HG03159 (cell line): ENCODE measurements at regions not wholly inside any gene's neighbourhood (a gene's known extent, or its start where the extent isn't known, plus 50 kb on each side); places are given as distances from the start of the nearest gene placed in this dataset.

Experiments used
- ATAC-seq: cut with Tn5 transposase; IDR thresholded peaks from one replicate; pipeline ENCODE4 v1.9.1; 2021; ENCODE audit warnings: mild to moderate bottlenecking, moderate library complexity; ENCODE audit not compliant: unreplicated experiment

GRCh38 chr11:92524542-92524941, 299.9 kb downstream of the FAT3 start:
- ATAC-seq: no peak

DNA sequence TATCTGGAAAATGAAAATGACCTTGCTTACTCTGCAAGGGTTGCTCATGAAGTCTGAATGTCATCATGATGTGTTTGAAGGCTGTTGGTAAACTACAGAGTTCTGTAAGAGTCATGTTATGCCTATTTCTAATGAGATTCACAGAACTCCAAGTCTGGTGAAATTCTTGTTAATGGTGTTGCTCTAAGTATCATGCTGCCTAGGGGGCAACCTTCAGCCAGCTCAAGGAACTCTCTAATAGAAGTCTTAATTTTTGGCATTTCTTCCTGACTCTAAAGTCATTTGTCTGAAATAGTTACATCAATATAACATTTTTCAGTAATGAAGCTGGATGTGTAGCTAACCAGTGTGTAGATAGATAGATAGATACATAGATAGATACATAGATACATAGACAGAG, 302.8 kb downstream of the FAT3 start:
- no peak for ATAC-seq

DNA sequence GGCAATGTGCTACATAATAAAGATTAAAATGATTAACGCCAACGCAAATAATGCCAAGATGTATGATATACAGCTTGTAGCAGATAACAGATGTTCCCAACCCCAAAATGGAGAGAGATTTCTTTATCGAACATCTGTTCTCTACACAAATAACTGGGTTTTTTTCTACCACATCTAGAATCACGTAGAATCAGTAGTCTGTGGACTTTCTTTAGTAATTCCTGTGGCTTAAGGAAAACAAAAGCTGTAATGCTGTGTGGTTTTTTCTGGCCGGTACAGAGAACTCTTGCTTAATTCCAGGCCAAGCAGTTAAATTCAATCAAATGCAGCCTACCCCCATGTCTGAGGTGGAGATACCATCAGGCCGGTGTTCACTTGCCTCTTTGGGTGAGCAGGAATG, 303.4 kb downstream of the FAT3 start:
- ATAC-seq: no peak

GRCh38 chr11:92531065-92531739, 306.6 kb downstream of the FAT3 start:
- ATAC-seq: no peak

DNA sequence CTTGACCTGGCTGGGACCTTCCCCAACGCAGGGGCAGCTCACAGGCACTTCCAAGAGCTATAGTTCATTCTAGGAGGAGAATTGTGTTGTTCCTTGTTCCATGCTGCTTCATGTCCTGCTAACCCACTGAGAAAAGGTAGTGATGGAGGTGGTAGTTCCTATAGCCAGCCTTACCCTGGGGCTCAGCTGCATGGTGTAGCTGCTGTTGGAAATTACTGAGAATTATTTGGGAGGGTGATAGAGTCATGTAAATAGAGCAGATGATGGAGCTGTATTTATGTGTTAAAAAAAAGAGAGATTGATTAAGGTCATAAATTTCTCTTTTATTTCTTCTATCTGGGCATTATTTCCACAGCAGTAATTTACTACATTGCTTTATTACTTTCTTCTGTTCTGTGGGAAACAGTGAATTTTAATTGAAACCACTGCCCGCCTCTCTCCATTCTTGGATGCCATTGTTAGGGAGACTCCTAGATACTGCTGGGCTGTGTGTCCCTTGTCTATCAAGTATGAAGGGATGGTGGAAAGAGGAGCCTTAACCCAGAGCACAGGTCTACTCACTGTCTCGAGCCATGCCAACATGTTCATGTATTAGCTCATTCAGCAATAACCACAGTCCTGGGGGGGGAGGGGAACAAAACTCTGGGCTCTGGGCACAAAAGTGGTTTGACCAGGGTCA, 309.2 kb downstream of the FAT3 start:
- ATAC-seq: no peak

DNA sequence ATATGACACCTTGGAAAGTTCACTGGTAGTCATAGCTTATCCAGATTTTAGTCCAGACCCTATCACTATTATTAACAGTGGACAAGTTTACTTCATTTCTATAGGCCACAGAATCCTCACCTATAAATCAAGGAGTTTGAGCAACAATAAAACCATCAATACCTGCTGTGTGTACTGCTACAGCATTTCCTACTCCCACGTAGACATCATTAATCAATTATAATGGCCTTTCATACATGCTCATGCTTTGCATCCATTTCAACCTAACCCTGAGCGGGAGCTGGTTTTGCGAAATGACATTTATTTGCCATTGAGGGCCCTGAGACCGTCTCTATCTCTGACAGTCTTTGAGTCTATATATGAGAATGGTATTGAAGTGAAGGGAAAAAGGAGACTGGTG, 312.3 kb downstream of the FAT3 start:
- no peak for ATAC-seq

GRCh38 chr11:92540096-92540495, 315.5 kb downstream of the FAT3 start:
- no peak for ATAC-seq

DNA sequence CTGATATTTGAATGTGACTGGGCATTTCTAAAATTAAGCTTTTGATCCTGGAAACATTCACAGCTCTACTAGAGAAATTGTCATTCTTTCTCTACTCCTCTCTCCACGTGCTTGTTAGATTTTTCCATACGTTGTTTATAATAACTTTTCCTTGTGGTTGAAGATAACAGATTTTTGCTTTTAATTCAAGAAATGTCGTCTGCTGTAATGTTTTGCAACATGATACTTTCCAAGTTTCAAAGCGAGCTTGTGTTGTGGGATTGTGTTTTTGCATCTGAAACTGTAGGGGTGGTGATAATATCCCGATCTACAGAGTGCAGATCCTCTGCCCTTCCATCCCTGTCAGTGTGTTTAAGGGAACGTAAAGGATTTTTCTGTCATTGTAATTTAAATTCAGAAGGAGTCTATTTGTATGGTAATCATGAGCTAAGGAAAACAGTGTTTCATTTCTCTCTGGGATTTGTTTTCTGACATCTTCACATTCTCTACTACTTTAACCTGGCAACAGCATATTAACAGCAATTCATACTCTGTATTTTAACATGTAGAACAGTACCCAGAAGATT, 321.4 kb downstream of the FAT3 start:
- ATAC-seq: no peak

- no peak for ATAC-seq
Observed at GRCh38 chr11:92546603-92547002, 322.0 kb downstream of the FAT3 start.

DNA sequence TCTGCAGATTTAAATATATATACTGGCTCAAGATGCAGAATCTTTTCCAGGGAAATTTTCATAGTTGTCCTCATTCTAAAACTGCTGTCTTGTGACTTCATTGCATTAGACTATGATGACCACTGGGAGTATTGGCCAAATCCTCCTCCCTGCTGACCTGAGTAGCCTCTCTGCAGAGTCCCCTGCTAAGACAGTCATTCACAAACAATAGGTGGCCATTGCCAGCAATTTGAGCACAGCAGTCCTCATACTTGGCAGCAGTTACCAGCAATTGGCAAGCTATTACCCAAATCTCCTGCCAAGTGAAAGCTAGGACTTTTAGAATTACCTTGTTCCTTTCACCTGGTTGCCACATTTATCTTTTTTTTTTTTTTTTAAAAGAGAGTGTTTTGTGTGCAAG, 325.8 kb downstream of the FAT3 start:
- no peak for ATAC-seq

DNA sequence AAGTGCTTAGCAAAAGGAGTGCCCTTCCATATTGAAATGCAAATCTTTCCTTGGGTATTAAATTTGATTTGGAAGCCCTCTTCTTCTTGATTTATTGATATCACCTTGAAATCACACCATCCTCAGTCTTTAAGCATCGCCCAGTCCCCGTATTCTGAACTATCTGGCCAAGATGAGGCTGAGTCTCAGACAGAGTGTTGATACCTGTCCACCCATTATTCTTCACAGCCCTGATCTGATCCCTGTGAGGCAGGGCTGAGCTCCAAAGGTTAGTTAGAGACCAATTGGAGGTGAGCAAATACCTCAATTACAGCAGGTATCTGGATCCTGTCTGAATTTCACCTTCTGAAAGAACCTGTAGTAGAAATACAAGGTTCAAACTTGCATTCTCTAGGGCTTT, 326.3 kb downstream of the FAT3 start:
- no peak for ATAC-seq

DNA sequence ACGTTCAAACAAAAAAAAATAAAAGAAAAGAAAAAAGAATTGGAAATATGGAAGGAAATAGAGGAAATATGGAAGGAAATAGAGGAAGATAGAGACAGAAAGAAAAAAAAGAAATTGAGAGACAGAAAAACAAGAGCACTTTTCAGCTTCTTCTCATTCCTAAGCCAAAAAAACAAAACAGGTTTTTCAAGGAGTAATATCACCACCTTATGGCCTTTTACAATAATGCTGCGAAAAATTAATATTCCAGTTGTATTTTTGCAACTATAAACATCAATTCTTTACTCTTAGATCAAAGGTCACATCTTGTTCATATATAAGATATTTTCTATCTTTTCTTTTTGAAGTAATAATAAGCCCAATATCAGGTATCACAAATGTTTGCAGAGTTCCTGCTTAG, 328.3 kb downstream of the FAT3 start:
- ATAC-seq: no peak

- no peak for ATAC-seq
Observed at GRCh38 chr11:92554688-92555087, 330.1 kb downstream of the FAT3 start.

DNA sequence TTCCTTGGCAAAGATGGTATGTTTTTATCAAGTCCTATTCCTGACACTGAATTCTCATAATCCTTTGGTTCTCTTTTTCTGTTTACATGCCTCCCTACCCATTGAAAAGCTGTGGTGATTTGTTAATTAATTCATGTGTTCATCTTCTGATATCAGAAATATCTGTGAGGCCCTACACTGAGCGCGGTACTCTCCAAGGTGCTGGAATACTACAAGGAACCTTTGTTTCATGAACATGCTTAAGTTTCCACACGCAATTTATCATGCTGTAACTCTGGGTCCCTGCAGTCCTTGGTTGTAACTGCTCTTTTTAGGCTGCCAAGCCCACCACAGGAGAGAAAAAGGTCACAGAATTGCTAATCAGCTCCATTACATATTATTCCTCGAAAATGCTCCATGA, 331.8 kb downstream of the FAT3 start:
- ATAC-seq: no peak

- ATAC-seq: no peak
Observed at GRCh38 chr11:92557879-92558278, 333.3 kb downstream of the FAT3 start.

DNA sequence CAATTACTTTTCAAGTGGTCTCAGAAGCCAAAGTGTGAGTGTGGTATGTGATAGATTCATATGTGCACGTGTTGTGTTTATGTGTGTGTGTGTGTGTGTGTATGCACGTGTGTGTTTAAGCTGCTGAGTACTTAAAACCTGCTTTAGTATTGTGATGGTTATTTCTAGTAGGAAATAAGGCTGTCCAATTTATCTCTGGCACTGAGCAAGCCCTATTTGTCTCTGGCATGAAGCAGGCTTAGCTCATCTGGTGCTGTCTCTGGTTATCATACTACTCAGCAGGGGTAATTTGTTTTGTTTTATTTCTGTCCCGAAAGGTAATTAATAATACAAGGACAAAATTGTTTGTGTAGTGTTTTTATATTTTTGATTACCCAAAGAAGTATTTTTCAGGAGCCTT, 333.7 kb downstream of the FAT3 start:
- ATAC-seq: no peak

- ATAC-seq: no peak
Observed at GRCh38 chr11:92569726-92570125, 345.1 kb downstream of the FAT3 start.

GRCh38 chr11:92572559-92572958, 347.9 kb downstream of the FAT3 start:
- no peak for ATAC-seq

- no peak for ATAC-seq
Observed at GRCh38 chr11:92576315-92576714, 351.7 kb downstream of the FAT3 start.

GRCh38 chr11:92580908-92581307, 356.3 kb downstream of the FAT3 start:
- ATAC-seq: no peak

DNA sequence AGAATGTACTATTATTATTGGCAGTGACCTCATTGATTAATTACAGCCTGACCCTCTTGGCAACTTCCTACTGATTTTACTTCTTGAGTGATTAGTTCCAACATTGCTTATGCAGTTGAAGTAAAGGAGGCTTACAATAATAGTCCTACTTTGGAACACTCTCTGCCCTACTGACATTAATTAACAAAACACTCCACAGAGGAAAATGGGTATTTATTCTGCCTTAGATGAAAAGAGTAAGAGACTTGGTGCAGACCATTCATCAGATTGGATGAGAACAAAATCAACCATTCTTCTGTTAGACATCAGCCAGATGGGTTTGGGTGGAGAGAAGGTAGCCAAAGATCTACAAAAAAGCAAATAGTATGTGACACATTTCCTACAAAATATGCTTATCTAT, 363.8 kb downstream of the FAT3 start:
- no peak for ATAC-seq

GRCh38 chr11:92589512-92589911, 364.9 kb downstream of the FAT3 start:
- no peak for ATAC-seq

- ATAC-seq: no peak
Observed at GRCh38 chr11:92591521-92591920, 366.9 kb downstream of the FAT3 start.
